HL-60 (cell line): ENCODE measurements at regions not wholly inside any gene's neighbourhood (a gene's known extent, or its start where the extent isn't known, plus 50 kb on each side); places are given as distances from the start of the nearest gene placed in this dataset.
"Not testable (repeated sequence)": the region's sequence is repeated elsewhere in the genome, so short reads cannot be mapped to it uniquely, and the experiment has no call there.

Source experiments
- DNase-seq, 2 experiments: peaks; one replicate each; pipeline ENCODE4 v3.0.0-alpha.2; 2010 to 2020; ENCODE audit warnings: low read depth in 1 of 2, low spot score in 1 of 2
- H3K27ac ChIP-seq: fragments of 250-450 bp; sonication (Bioruptor Pico); replicated peaks from 2 replicates; pipeline ENCODE4 v1.5.1; 2020; ENCODE audit warnings: mild to moderate bottlenecking, moderate library complexity
- H3K27me3 ChIP-seq: fragments of 250-450 bp; sonication (Bioruptor Pico); 2 replicates; pipeline ENCODE4 v1.5.1; 2021; ENCODE audit warnings: mild to moderate bottlenecking, moderate library complexity; ENCODE audit not compliant: insufficient read depth, poor library complexity, severe bottlenecking
- H3K4me3 ChIP-seq: replicated peaks from 2 replicates; pipeline ENCODE4 v1.5.1; 2011; ENCODE audit warnings: mild to moderate bottlenecking, control low read depth, low read length; ENCODE audit not compliant: insufficient read depth
- CTCF ChIP-seq: IDR thresholded peaks from one replicate; pipeline ENCODE4 v1.5.1; 2011; ENCODE audit warnings: low read length, control low read depth, inconsistent platforms; ENCODE audit not compliant: insufficient read depth
- GABPA ChIP-seq: IDR thresholded peaks from 2 replicates; pipeline ENCODE4 v1.6.1; 2012; ENCODE audit warnings: low read depth
- POLR2AphosphoS5 ChIP-seq: IDR thresholded peaks from 2 replicates; pipeline ENCODE4 v1.6.1; 2012; ENCODE audit warnings: low read depth
- REST ChIP-seq: IDR thresholded peaks from 2 replicates; pipeline ENCODE4 v1.6.1; 2012; ENCODE audit warnings: low read depth; ENCODE audit not compliant: insufficient replicate concordance
- SPI1 ChIP-seq: IDR thresholded peaks from 2 replicates; pipeline ENCODE4 v1.6.1; 2012; ENCODE audit warnings: low read depth, mild to moderate bottlenecking, borderline replicate concordance

GRCh38 chr2:16970948-16971347, 305.3 kb upstream of the CYRIA start:
- peak; percentile 69 for TF ChIP-seq SPI1
- H3K4me3 ChIP-seq, H3K27ac ChIP-seq, H3K27me3 ChIP-seq: not testable (repeated sequence)
- peak in 1 of 2 experiments; percentile 38 for DNase-seq

- H3K27ac ChIP-seq: no peak overlapping the region
- TF ChIP-seq GABPA (no peak), CTCF (no peak), SPI1 (no peak), POLR2AphosphoS5 (no peak), REST (no peak)
- no peaks in the 10 kb centered on the region for H3K27me3 ChIP-seq
- DNase-seq: no peak
- H3K4me3 ChIP-seq: no peak overlapping the region
Observed at GRCh38 chr2:16962505-16962904, 296.9 kb upstream of the CYRIA start.

DNA sequence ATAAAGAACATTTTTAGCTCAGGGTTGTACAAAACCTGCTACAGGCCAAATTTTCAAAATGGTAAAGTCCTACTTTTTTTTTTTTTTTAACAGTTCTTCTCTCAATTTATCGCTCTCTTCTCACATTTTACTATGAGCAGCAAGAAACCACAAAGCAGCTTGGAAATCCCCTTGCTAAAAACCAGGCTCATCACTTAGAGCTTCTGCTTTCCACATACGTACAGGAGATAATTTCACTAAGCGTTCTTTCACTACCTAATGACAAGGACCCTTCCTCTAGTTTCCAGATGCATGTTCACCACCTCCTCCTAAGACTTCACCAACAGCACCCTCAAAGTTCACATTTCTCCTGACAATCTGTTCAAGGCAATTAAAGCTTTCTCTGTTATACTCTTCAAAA, 294.9 kb upstream of the CYRIA start:
- H3K4me3 ChIP-seq: no peak overlapping the region
- no peak for DNase-seq
- H3K27me3 ChIP-seq: no peaks in the 10 kb centered on the region
- no peak overlapping the region for H3K27ac ChIP-seq
- TF ChIP-seq REST (no peak), CTCF (no peak), SPI1 (no peak), POLR2AphosphoS5 (no peak), GABPA (no peak)

- no peaks in the 10 kb centered on the region for H3K27me3 ChIP-seq
- no peak overlapping the region for H3K4me3 ChIP-seq
- TF ChIP-seq SPI1 (no peak), CTCF (no peak), POLR2AphosphoS5 (no peak), REST (no peak), GABPA (no peak)
- no peak overlapping the region for H3K27ac ChIP-seq
- no peak for DNase-seq
Observed at GRCh38 chr2:16958266-16958665, 292.6 kb upstream of the CYRIA start.
